ENCODE measurements at regions not wholly inside any gene's neighbourhood (a gene's known extent, or its start where the extent isn't known, plus 50 kb on each side); places are given as distances from the start of the nearest gene placed in this dataset.
"Not testable (repeated sequence)": the region's sequence is repeated elsewhere in the genome, so short reads cannot be mapped to it uniquely, and the experiment has no call there.

GRCh38 chr7:65796205-65796604, 76.7 kb upstream of the VKORC1L1 start:
- H3K36me3 ChIP-seq (replicated peaks in 1 of 2; ENCODE audit: insufficient read depth in 1 of 2, low read depth in 2 of 2), result no peaks in the 10 kb centered on the region
- no peak overlapping the region for H3K4me3 ChIP-seq
- H3K9me3 ChIP-seq, result no peaks in the 10 kb centered on the region
- intact Hi-C loops (cut with DNase I), result no loop called here
- no peaks in the 10 kb centered on the region for H3K4me1 ChIP-seq
- DNase-seq (no peak), ATAC-seq (no peak)
- H3K27ac ChIP-seq, result no peak overlapping the region
- H3K27me3 ChIP-seq, result no peaks in the 10 kb centered on the region
- TF ChIP-seq POLR2A (IDR thresholded peaks at IDR 0.05) (no peak), CTCF (IDR thresholded peaks at IDR 0.05) (no peak)
- WGBS, 2 donors, result 82 to 94% methylated on average over 4 of the region's 4 CpGs

- ATAC-seq; H3K4me3 ChIP-seq; H3K4me1 ChIP-seq; H3K36me3 ChIP-seq (replicated peaks in 1 of 2; ENCODE audit: insufficient read depth in 1 of 2, low read depth in 2 of 2); H3K27me3 ChIP-seq; H3K27ac ChIP-seq; DNase-seq; intact Hi-C loops (cut with DNase I); H3K9me3 ChIP-seq: not testable (repeated sequence)
- 88 to 92% methylated on average over 9 of the region's 9 CpGs for WGBS, 2 donors
Measured at GRCh38 chr7:65797086-65797485, 75.8 kb upstream of the VKORC1L1 start.

- H3K4me3 ChIP-seq; ATAC-seq; H3K27ac ChIP-seq; H3K27me3 ChIP-seq; DNase-seq; H3K4me1 ChIP-seq; H3K9me3 ChIP-seq; H3K36me3 ChIP-seq (replicated peaks in 1 of 2; ENCODE audit: insufficient read depth in 1 of 2, low read depth in 2 of 2); intact Hi-C loops (cut with DNase I): not testable (repeated sequence)
- 85 to 97% methylated on average over 5 of the region's 5 CpGs for WGBS, 2 donors
Measured at GRCh38 chr7:65797566-65797965, 75.3 kb upstream of the VKORC1L1 start.

- Histone ChIP-seq H3K27ac (no peak overlapping the region), H3K4me3 (no peak overlapping the region), H3K36me3 (replicated peaks in 1 of 2; ENCODE audit: insufficient read depth in 1 of 2, low read depth in 2 of 2) (no peaks in the 10 kb centered on the region), H3K9me3 (no peaks in the 10 kb centered on the region), H3K4me1 (no peaks in the 10 kb centered on the region), H3K27me3 (no peaks in the 10 kb centered on the region)
- DNase-seq (no peak), ATAC-seq (no peak)
- WGBS, 2 donors, result 75 to 88% methylated on average over 5 of the region's 5 CpGs
- intact Hi-C loops (cut with DNase I), result no loop called here
- TF ChIP-seq POLR2A (IDR thresholded peaks at IDR 0.05) (no peak), CTCF (IDR thresholded peaks at IDR 0.05) (no peak)
Measured at GRCh38 chr7:65798111-65799075, 74.5 kb upstream of the VKORC1L1 start.

- H3K27me3 ChIP-seq; intact Hi-C loops (cut with DNase I); DNase-seq; H3K27ac ChIP-seq; H3K4me3 ChIP-seq; H3K36me3 ChIP-seq (replicated peaks in 1 of 2; ENCODE audit: insufficient read depth in 1 of 2, low read depth in 2 of 2); H3K4me1 ChIP-seq; H3K9me3 ChIP-seq; ATAC-seq: not testable (repeated sequence)
- WGBS, 2 donors, result 71 to 76% methylated on average over 4 of the region's 4 CpGs
Measured at GRCh38 chr7:65800191-65800590, 72.7 kb upstream of the VKORC1L1 start.

GRCh38 chr7:65800890-65801341, 72.0 kb upstream of the VKORC1L1 start:
- ATAC-seq (no peak), DNase-seq (no peak)
- intact Hi-C loops (cut with DNase I), result no loop called here
- no peak for TF ChIP-seq CTCF (IDR thresholded peaks at IDR 0.05)
- TF ChIP-seq POLR2A (IDR thresholded peaks at IDR 0.05), result no peak
- Histone ChIP-seq H3K27ac (no peak overlapping the region), H3K4me3 (no peak overlapping the region), H3K36me3 (replicated peaks in 1 of 2; ENCODE audit: insufficient read depth in 1 of 2, low read depth in 2 of 2) (no peaks in the 10 kb centered on the region), H3K9me3 (no peaks in the 10 kb centered on the region), H3K27me3 (no peaks in the 10 kb centered on the region), H3K4me1 (no peaks in the 10 kb centered on the region)
- 72 to 74% methylated on average over 6 of the region's 6 CpGs for WGBS, 2 donors

Measured in body of pancreas (tissue), 4 donors.